Fibroblast of skin of right quadriceps (primary cell): ENCODE measurements at regions not wholly inside any gene's neighbourhood (a gene's known extent, or its start where the extent isn't known, plus 50 kb on each side); places are given as distances from the start of the nearest gene placed in this dataset.
A peak's percentile ranks its signal among the peaks of the same experiment; 100 is the strongest.

Experiments used
- DNase-seq: peaks from one replicate; pipeline ENCODE4 v3.0.0-alpha.2; 2013

- DNase-seq, result no peak
Observed at GRCh38 chr2:66691031-66691965, 256.4 kb downstream of the MEIS1 start.

- no peak for DNase-seq
Observed at GRCh38 chr2:66692521-66693054, 257.7 kb downstream of the MEIS1 start.

- no peak for DNase-seq
Observed at GRCh38 chr2:66693076-66693965, 258.4 kb downstream of the MEIS1 start.

- DNase-seq, result no peak
Observed at GRCh38 chr2:66694087-66694860, 259.3 kb downstream of the MEIS1 start.

- no peak for DNase-seq
Observed at GRCh38 chr2:66695226-66695735, 260.4 kb downstream of the MEIS1 start.

- no peak for DNase-seq
Observed at GRCh38 chr2:66696374-66696773, 261.4 kb downstream of the MEIS1 start.

- DNase-seq, result no peak
Observed at GRCh38 chr2:66696886-66697285, 262.0 kb downstream of the MEIS1 start.

GRCh38 chr2:66697366-66697765, 262.4 kb downstream of the MEIS1 start:
- DNase-seq, result no peak

GRCh38 chr2:66698091-66698490, 263.2 kb downstream of the MEIS1 start:
- DNase-seq, result no peak

GRCh38 chr2:66698576-66699239, 263.8 kb downstream of the MEIS1 start:
- DNase-seq, result no peak

GRCh38 chr2:66699416-66699792, 264.5 kb downstream of the MEIS1 start:
- no peak for DNase-seq

- no peak for DNase-seq
Observed at GRCh38 chr2:66699793-66700676, 265.1 kb downstream of the MEIS1 start.

GRCh38 chr2:66700677-66701066, 265.7 kb downstream of the MEIS1 start:
- DNase-seq, result no peak

GRCh38 chr2:66701251-66701650, 266.3 kb downstream of the MEIS1 start:
- DNase-seq, result no peak

GRCh38 chr2:66701656-66702055, 266.7 kb downstream of the MEIS1 start:
- DNase-seq, result no peak

GRCh38 chr2:66702301-66702700, 267.4 kb downstream of the MEIS1 start:
- no peak for DNase-seq

- DNase-seq, result no peak
Observed at GRCh38 chr2:66704786-66705185, 269.9 kb downstream of the MEIS1 start.

GRCh38 chr2:66714610-66715009, 279.7 kb downstream of the MEIS1 start:
- DNase-seq, result peak; percentile 80

- DNase-seq, result peak; percentile 75
Observed at GRCh38 chr2:66717218-66717905, 282.4 kb downstream of the MEIS1 start.

GRCh38 chr2:66717973-66718372, 283.0 kb downstream of the MEIS1 start:
- DNase-seq, result no peak
